DMS153 treated with DMSO at 0.1 percent for 48 hours (cell line): ENCODE measurements at regions not wholly inside any gene's neighbourhood (a gene's known extent, or its start where the extent isn't known, plus 50 kb on each side); places are given as distances from the start of the nearest gene placed in this dataset.
"Not testable (repeated sequence)": the region's sequence is repeated elsewhere in the genome, so short reads cannot be mapped to it uniquely, and the experiment has no call there.

Experiments
- DNase-seq: peaks from one replicate; lab custom pipeline; 2025; ENCODE audit not compliant: unreplicated experiment; lab: John Stamatoyannopoulos, UW

DNA sequence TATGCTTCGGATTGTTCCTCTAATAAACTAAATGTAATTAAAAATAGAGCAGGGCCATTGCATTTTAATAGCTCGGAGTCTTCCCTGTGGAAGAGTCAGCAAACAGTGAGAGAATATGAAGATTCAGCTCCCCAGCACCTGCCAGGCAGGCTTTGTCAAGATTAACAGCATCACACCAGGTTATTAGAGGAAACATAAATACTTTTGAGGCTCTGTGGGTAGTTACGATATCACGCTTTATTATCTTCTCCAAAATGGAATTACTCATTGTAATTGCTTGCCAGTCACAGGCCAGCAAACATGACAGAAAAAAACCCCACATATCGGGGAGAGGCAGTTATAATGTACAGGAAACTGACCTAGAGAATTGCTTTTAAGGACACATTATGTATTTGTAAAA, 303.9 kb downstream of the CPS1 start:
- peak; percentile 54 for DNase-seq

GRCh38 chr2:210861038-210861665, 304.8 kb downstream of the CPS1 start:
- DNase-seq, result no peak

- DNase-seq, result no peak
These were observed 306.1 kb downstream of the CPS1 start for GRCh38 chr2:210862283-210863065.

DNA sequence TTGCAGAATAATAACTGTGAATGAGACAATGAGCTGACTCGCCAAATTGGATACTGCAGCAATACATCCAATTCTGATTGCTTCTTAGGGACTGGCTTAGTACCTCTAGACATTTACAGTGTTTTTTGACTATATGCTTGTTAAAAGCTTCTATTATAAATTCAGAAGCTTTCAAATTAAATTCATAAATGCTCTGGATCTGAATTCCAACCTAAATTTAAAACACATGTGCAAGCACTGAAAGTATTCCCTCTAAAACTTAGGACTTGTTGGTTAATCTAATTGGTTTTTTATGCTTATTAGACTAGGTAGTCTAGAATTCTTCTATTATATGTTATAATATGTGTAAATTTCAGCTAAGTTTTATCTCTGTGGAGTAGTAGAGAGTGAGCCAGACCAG, 306.9 kb downstream of the CPS1 start:
- no peak for DNase-seq

DNA sequence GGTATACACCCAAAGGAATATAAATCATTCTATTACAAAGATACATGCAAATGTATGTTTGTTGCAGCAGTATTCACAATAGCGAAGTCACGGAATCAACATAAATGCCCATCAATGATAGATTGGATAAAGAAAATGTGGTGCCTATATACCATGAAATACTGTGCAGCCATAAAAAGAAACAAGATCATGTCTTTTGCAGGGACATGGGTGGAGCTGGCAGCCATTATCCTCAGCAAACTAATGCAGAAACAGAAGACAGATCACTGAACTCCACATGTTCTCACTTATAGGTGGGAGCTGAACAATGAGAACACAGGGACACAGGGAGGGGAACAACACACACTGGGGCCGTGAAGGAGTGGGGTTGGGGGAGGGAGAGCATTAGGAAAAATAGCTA, 315.2 kb downstream of the CPS1 start:
- DNase-seq, result not testable (repeated sequence)

DNA sequence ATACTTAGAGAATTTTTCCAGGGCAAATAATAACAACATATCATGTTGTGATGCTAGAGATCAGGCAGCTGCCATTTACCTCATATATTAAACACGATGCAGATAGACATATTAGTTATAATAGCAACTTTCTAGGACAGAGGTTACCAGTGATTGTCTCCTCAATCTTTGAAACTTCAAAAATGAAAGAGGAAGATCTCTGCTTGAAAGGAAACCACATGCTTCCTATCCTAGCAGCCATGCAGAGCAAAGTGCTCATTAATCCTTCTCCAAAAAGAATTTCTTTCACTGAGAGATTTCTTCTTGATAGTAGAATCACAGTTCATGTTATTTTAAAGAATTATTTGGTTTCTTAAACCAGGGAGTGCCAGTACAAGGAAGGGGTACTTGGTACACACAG, 317.2 kb downstream of the CPS1 start:
- no peak for DNase-seq

DNA sequence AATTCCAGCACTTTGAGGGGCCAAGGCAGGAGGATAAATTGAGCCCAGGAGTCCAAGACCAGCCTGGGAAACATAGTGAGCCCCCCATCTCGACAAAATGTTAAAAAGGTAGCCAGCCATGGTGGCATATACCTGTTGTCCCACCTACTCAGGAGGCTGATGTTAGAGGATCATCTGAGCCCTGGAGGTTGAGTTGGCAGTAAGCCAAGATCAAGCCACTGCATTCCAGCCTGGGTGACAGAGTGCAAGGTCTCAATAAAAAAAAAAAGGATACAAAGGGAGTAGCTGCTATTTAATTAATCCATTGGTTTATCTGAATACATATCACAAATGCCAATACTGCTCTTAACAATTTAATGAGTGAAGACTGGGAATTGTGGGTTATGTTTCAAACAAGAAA, 327.8 kb downstream of the CPS1 start:
- no peak for DNase-seq

GRCh38 chr2:210888035-210888434, 331.6 kb downstream of the CPS1 start:
- no peak for DNase-seq

DNA sequence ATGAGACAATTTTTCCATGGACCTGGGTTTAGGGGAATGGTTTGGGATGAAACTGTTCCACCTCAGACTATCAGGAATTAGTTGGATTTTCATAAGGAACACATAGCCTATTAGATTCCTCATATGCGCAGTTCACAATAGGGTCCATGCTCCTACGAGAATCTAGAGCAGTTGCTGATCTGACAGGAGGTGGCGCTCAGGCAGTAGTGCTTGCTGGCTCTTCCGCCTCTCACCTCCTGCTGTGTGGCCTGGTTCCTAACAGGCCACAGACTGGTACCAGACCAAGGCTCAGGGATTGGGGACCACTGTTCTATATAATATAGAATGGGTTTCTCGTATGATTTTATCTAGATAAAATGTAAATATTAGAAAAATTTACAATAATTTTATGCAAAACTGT, 338.7 kb downstream of the CPS1 start:
- no peak for DNase-seq

DNA sequence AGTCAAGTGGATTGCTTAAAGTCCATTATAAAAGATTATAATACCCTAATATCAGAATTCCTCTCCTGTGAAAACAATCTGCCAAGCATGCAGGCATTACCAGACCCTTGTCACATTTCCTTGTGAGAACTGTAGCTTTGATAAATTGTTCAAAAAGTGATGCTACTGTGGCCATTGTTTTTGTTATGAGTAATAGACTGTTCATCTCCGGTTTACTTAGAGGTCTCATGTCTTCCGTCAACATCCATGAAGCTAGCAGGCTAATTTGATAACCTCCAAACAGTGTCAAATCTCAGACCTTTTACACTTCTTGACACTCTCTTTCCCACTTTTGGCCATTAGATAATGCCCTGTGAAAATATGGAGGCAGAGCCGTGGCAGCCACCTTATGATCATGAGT, 342.7 kb downstream of the CPS1 start:
- DNase-seq, result no peak

DNA sequence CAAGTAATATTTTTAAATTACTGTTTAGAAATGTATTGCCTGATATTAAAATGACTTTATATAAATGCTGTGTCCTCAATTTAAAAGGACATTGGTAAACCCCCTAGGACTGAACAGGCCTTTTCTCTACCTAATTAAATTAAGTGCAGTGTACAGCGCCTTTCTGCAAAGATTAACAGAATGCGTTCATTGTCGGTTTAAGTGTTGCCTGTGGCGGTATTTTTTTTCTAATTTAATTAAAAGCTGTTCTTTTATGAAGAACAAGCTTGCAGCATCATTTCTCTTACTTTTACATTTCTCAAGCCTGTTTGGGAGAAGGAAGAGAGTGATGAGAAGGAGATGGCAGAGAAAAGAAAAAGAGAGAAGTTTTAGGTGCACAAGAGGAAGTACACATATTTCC, 344.9 kb downstream of the CPS1 start:
- DNase-seq, result no peak

DNA sequence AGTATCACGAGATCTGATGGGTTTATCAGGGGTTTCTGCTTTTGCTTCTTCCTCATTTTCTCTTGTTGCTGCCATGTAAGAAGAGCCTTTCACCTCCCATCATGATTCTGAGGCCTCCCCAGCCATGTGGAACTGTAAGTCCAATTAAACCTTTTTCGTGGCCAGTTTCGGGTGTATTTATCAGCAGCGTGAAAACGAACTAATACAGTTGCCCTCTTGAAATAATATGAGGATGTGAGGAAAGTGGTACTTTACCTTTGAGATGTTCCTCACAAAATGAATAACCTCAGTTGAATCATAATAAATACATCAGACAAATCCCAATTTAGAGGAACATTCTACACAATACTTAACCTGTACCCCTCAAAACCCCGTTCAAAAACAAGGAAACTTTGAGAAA, 356.4 kb downstream of the CPS1 start:
- DNase-seq, result no peak

DNA sequence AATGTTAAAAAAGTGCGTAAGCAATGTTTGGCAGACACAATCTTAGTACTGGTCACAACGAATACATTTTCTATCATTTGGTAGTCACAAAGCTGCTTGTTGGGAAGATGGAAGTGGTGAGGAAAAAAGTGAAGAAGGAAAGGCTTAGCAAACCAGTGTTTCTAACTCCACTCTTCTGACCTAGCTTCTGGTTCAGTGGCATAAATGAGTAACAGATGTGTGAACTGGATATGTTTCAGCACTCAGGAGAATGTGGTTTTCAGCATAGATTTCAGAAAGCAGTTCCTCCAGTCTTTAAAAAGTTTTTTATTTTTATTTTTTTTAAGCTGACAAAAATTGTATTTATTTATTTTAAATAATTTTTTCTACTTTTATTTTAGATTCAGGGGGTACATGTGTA, 357.1 kb downstream of the CPS1 start:
- no peak for DNase-seq

GRCh38 chr2:210915912-210916311, 359.5 kb downstream of the CPS1 start:
- no peak for DNase-seq

- DNase-seq, result no peak
These were observed 361.1 kb downstream of the CPS1 start for GRCh38 chr2:210917465-210917864.

GRCh38 chr2:210919128-210919527, 362.7 kb downstream of the CPS1 start:
- no peak for DNase-seq

GRCh38 chr2:210922419-210922818, 366.0 kb downstream of the CPS1 start:
- DNase-seq, result no peak

GRCh38 chr2:210928714-210929113, 372.3 kb downstream of the CPS1 start:
- DNase-seq, result no peak

DNA sequence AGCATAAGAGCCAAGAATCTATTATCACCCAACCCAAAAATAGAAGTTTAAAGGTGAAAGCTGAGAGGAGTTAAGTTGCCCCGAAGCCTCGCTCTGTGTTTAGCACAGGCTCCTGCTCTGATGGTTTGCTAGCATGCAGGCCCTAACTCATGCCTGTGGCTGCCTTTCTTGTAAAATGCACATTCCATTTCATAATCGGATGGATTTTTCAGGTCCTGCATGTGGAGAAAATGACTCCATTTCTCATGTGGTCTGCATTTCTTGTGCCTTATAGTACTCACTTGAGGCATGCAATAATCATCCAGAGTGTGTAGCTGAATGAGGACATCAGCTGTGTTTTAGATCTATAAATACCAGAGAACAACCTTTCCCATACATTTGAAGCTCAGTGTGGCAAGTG, 381.8 kb downstream of the CPS1 start:
- no peak for DNase-seq

GRCh38 chr2:210946395-210946794, 390.0 kb downstream of the CPS1 start:
- no peak for DNase-seq

DNA sequence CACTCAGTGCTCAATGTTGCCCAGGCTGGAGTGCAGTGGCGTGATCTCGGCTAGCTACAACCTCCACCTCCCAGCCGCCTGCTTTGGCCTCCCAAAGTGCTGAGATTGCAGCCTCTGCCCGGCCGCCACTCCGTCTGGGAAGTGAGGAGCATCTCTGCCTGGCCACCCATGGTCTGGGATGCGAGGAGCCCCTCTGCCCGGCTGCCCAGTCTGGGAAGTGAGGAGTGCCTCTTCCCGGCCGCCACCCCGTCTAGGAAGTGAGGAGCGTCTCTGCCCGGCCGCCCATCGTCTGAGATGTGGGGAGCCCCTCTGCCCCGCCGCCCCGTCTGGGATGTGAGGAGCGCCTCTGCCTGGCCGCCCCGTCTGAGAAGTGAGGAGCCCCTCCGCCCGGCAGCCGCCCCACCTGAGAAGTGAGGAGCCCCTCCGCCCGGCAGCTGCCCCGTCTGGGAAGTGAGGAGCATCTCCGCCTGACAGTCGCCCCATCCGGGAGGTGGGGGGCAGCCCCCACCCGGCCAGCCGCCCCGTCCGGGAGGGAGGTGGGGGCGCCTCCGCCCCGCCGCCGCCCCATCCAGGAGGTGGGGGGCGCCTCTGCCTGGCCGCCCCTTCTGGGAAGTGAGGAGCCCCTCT, 394.1 kb downstream of the CPS1 start:
- not testable (repeated sequence) for DNase-seq

- no peak for DNase-seq
These were observed 398.0 kb downstream of the CPS1 start for GRCh38 chr2:210954386-210954907.
